ENCODE measurements at regions not wholly inside any gene's neighbourhood (a gene's known extent, or its start where the extent isn't known, plus 50 kb on each side); places are given as distances from the start of the nearest gene placed in this dataset.

GRCh38 chr7:27362026-27362425 lies 119.4 kb downstream of the EVX1 start:
- Histone ChIP-seq H3K4me1 (no peaks in the 10 kb centered on the region), H3K36me3 (no peaks in the 10 kb centered on the region), H3K4me3 (no peak overlapping the region), H3K9ac (ENCODE audit: low read depth in 2 of 2, low read length in 2 of 2) (no peak overlapping the region), H3K9me3 (no peaks in the 10 kb centered on the region), H3K27ac (peak overlapping the region; percentile 14), H3K27me3 (no peaks in the 10 kb centered on the region)
- no peak for DNase-seq
- intact Hi-C loops (cut with DNase I): no loop called here
- TF ChIP-seq CTCF (IDR thresholded peaks at IDR 0.05): no peak

GRCh38 chr7:27364344-27364758 lies 121.7 kb downstream of the EVX1 start:
- peak; percentile 42 for DNase-seq

GRCh38 chr7:27367179-27367932 lies 124.8 kb downstream of the EVX1 start:
- Histone ChIP-seq H3K4me1 (no peaks in the 10 kb centered on the region), H3K36me3 (no peaks in the 10 kb centered on the region), H3K9me3 (no peaks in the 10 kb centered on the region), H3K27ac (no peak overlapping the region), H3K9ac (ENCODE audit: low read depth in 2 of 2, low read length in 2 of 2) (no peak overlapping the region), H3K27me3 (no peaks in the 10 kb centered on the region), H3K4me3 (no peak overlapping the region)
- TF ChIP-seq CTCF (IDR thresholded peaks at IDR 0.05): no peak
- intact Hi-C loops (cut with DNase I): no loop called here
- no peak for DNase-seq

More at GRCh38 chr7:27364344-27364758, 121.7 kb downstream of the EVX1 start:
- Histone ChIP-seq H3K9ac (ENCODE audit: low read depth in 2 of 2, low read length in 2 of 2) (no peak overlapping the region), H3K4me3 (no peak overlapping the region), H3K27me3 (no peaks in the 10 kb centered on the region), H3K9me3 (no peaks in the 10 kb centered on the region), H3K4me1 (no peaks in the 10 kb centered on the region), H3K27ac (peak overlapping the region; percentile 1), H3K36me3 (no peaks in the 10 kb centered on the region)
- intact Hi-C loops (cut with DNase I): no loop called here
- no peak for TF ChIP-seq CTCF (IDR thresholded peaks at IDR 0.05)

DNA sequence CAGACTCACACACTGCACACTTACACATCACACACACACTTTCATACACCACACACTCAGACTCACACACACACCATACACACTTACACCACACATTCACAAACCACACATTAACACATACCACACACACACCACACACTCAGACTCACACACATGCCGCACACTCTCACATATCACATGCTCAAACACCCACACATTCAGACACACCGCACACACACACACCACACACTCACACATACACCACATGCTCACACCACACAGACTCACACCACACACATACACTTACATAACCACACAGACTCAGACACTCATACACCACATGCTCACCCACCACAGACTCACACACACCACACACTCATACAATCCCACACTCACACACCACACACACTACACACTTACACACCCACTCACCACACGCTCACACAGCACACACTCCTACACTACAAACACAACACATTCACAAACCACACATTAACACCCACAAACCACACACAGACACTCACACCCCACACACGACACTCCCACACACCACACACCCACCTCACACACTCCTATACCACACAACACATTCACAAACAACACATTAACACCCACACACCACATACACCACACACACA lies 125.4 kb downstream of the EVX1 start:
- H3K27ac ChIP-seq: no peak overlapping the region
- no peaks in the 10 kb centered on the region for H3K4me1 ChIP-seq
- no peaks in the 10 kb centered on the region for H3K9me3 ChIP-seq
- TF ChIP-seq CTCF (IDR thresholded peaks at IDR 0.05): no peak
- intact Hi-C loops (cut with DNase I): no loop called here
- no peaks in the 10 kb centered on the region for H3K27me3 ChIP-seq
- DNase-seq: no peak
- H3K4me3 ChIP-seq: no peak overlapping the region
- no peaks in the 10 kb centered on the region for H3K36me3 ChIP-seq
- H3K9ac ChIP-seq (ENCODE audit: low read depth in 2 of 2, low read length in 2 of 2): no peak overlapping the region

GRCh38 chr7:27374958-27375841 lies 132.6 kb downstream of the EVX1 start:
- Histone ChIP-seq H3K27ac (no peak overlapping the region), H3K27me3 (no peaks in the 10 kb centered on the region), H3K9ac (ENCODE audit: low read depth in 2 of 2, low read length in 2 of 2) (no peak overlapping the region), H3K4me1 (no peaks in the 10 kb centered on the region), H3K4me3 (no peak overlapping the region), H3K36me3 (no peaks in the 10 kb centered on the region), H3K9me3 (no peaks in the 10 kb centered on the region)
- TF ChIP-seq CTCF (IDR thresholded peaks at IDR 0.05): no peak
- no peak for DNase-seq
- intact Hi-C loops (cut with DNase I): no loop called here
